GM12874 (cell line): ENCODE measurements at regions not wholly inside any gene's neighbourhood (a gene's known extent, or its start where the extent isn't known, plus 50 kb on each side); places are given as distances from the start of the nearest gene placed in this dataset.

Experiments used
- CTCF ChIP-seq: IDR thresholded peaks from 2 replicates; pipeline ENCODE4 v1.5.1; 2011; ENCODE audit warnings: low read depth, mild to moderate bottlenecking, control low read depth, low read length, moderate library complexity; ENCODE audit not compliant: insufficient read depth

- TF ChIP-seq CTCF, result no peak
These were observed 547.3 kb downstream of the PLCL1 start for GRCh38 chr2:198351647-198352046.

DNA sequence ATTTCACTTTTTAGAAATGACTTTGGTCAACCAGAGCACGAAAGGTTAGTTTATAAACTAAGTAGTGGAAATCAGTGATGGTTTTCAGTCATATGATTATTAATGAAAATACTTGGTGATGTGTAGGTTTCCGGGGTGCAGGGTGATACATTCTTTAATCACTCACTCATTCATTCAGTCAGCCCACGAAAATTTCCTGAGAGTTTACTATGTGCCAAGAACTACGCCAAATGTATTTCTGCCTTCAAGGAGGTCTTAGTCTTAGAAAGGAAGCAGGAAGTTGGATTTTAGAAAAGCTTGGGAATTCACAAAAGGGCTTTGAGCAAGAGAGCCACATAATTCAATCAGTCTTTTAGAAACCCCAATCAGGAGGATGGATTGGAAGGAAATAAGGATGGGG, 543.6 kb downstream of the PLCL1 start:
- no peak for TF ChIP-seq CTCF

- TF ChIP-seq CTCF, result no peak
These were observed 543.0 kb downstream of the PLCL1 start for GRCh38 chr2:198347349-198347748.

DNA sequence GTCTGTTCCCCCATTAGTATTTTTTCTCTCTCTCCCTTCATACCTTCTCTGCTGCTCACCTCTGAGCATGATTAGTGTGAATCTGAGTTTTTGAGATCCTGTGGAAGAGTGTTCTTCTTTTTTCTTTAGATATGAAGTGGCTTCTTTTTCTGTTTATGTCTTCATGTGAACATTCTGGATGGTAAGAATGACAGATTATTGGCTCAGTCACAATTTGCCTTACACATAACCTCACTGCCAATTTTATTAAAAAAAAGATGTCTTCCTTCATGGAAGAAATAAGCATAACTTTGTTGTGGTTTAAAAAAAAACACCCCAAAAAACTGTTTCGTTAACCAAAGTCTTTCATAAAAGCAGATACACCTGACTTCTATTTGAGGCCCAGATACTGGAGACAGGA, 539.1 kb downstream of the PLCL1 start:
- no peak for TF ChIP-seq CTCF

GRCh38 chr2:198340846-198341245, 536.5 kb downstream of the PLCL1 start:
- no peak for TF ChIP-seq CTCF

GRCh38 chr2:198339116-198339515, 534.7 kb downstream of the PLCL1 start:
- no peak for TF ChIP-seq CTCF

GRCh38 chr2:198337368-198337767, 533.0 kb downstream of the PLCL1 start:
- no peak for TF ChIP-seq CTCF

DNA sequence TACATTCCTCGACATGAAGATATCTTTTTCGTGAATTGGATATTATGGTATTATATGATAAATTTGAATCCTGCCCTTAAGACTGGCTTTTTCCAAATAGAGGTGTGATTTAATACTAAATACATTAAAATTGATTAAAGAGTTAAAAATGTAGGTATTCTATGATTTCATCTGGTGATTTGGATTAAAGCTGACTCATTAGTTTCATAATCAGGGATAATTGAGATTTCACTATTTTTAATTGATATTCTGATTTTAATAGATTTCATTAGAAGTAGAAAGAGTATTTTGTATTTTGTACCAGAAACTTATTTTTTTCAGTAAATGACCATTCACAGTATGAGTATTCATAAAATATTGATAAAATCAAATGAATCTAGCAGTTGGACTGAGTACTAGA, 524.1 kb downstream of the PLCL1 start:
- no peak for TF ChIP-seq CTCF
